ENCODE measurements at regions not wholly inside any gene's neighbourhood (a gene's known extent, or its start where the extent isn't known, plus 50 kb on each side); places are given as distances from the start of the nearest gene placed in this dataset.

DNA sequence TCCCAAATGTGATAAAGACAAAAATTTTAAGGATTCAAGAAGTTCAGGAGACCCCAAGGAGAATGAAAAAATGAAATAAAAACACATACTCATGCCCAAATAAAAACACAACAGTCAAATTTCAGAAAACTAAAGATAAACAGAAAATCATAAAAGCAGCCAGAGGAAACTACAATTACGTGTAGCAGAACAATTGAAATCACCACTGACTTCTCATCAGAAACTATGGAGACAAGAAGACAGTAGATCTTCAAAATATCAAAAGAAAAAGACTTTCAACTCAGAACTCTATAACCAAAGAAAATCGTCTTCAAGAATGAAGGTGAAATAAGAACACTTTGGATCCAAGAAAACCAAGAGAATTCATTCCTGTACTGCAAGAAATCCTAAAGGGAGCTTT is 54.9 kb downstream of the DIO3 start:
- H3K4me3 ChIP-seq (ENCODE audit: low read depth, low read length), result no peak overlapping the region
- TF ChIP-seq, protein P1, sequence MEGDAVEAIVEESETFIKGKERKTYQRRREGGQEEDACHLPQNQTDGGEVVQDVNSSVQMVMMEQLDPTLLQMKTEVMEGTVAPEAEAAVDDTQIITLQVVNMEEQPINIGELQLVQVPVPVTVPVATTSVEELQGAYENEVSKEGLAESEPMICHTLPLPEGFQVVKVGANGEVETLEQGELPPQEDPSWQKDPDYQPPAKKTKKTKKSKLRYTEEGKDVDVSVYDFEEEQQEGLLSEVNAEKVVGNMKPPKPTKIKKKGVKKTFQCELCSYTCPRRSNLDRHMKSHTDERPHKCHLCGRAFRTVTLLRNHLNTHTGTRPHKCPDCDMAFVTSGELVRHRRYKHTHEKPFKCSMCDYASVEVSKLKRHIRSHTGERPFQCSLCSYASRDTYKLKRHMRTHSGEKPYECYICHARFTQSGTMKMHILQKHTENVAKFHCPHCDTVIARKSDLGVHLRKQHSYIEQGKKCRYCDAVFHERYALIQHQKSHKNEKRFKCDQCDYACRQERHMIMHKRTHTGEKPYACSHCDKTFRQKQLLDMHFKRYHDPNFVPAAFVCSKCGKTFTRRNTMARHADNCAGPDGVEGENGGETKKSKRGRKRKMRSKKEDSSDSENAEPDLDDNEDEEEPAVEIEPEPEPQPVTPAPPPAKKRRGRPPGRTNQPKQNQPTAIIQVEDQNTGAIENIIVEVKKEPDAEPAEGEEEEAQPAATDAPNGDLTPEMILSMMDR (IDR thresholded peaks at IDR 0.05; ENCODE audit: control insufficient read depth, extremely low read depth, insufficient read depth), result no peak
- no peak for DNase-seq (ENCODE audit: low read depth)

DNA sequence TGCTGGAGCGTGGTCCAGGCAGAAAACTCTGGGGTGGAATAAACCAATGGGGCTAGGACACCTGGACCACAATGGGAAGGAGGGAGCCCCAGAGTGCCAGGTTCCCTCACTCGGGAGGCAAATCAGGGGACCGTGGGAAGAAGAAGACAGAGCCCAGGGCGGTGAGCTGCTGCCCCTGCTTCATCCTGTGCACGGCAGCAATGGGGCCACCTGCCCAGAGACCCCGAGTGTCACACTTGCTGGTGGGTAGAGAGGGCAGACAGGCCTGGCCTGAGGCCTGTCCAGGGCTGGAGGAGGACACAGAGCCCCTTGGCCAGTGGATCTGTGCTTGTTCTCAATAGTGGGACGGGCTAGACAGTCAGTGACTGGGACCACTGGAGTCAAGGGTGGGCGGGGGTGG is 58.2 kb downstream of the DIO3 start:
- DNase-seq (ENCODE audit: low read depth), result no peak
- no peak overlapping the region for H3K4me3 ChIP-seq (ENCODE audit: low read depth, low read length)
- TF ChIP-seq, protein P1 (IDR thresholded peaks at IDR 0.05; ENCODE audit: control insufficient read depth, extremely low read depth, insufficient read depth), result no peak

DNA sequence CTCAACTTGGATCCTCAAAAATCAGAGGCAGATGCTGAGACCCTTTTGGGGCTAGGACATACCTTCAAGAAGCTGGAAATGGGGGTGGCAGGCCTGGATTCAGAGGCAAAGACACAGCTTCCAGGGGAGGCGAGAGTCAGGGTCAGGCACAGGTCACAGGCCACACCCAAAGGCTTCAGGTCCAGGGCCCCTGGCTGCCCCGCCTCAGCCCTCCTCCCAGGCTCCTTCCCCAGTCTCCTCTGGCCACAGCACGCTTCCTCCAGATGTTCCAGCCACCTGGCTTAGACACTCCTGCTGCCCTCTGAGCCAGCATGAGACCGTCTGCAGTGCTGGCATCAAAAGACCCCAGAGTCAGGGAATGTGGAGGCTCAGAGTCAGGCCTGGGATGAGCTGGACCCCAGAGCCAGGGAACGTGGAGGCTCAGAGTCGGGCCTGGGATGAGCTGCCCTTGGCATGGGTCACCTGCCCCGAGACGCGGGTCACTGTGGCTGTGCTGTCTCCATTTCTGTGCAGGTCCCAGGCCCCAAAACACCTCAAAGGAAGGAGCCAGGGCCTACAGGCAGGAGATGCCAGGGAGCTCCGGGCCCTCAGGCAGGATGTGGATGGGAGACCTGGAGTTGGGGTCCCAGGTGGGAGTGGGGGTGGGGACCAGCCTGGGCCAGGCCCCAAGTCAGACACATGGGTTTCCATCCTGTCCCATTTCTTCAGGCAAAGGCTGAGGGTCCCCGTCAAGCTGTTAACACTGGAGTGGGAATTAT is 58.9 kb downstream of the DIO3 start:
- no peak for DNase-seq (ENCODE audit: low read depth)
- no peak overlapping the region for H3K4me3 ChIP-seq (ENCODE audit: low read depth, low read length)
- TF ChIP-seq, protein P1 (IDR thresholded peaks at IDR 0.05; ENCODE audit: control insufficient read depth, extremely low read depth, insufficient read depth), result no peak

DNA sequence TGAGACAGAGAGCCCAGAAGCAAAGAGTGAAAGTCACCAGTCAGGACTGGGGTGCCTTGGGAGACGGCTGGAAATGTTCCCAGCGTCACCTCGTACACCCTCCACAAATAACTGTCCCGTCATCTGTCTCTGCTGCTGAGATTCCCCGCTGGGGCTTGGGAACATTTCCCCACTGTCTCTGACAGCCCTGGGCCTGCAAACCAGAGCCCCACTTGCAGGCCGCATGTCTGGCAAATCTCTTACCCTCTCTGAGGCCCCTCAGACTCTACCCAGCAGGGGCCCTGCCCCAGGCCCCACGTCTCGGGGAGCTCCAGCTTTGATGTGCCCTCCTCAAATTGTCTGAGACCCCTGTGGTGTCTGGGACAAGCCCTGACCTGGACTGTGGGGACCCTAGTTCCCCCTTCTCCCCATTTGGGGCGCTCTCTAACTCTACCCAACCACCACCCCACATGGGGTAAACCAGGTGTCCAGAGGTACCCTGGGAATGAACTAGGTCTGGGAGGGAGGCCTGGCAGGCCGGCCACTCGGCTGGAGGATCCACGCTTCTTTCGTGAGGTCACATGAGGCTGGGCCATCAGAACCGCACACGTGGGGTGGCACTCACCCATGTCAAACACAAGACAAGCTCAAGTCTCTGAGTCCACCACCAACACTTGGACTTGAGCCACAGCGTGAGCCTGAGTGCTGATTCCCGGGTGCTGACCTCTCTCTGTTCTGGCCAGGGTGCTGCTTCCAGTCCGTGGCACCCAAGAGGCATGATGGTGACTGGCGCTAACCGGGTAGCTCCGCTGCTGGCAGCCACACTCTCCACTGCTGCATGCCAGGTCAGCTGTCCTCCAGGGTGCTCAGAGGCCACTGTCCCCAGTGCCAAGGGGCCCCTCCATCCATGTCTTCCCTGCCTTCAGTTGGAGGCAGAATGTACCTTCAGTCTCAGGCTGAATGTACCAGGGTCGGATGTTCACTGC is 59.8 kb downstream of the DIO3 start:
- TF ChIP-seq, protein P1 (IDR thresholded peaks at IDR 0.05; ENCODE audit: control insufficient read depth, extremely low read depth, insufficient read depth), result no peak
- DNase-seq (ENCODE audit: low read depth), result no peak
- no peak overlapping the region for H3K4me3 ChIP-seq (ENCODE audit: low read depth, low read length)

DNA sequence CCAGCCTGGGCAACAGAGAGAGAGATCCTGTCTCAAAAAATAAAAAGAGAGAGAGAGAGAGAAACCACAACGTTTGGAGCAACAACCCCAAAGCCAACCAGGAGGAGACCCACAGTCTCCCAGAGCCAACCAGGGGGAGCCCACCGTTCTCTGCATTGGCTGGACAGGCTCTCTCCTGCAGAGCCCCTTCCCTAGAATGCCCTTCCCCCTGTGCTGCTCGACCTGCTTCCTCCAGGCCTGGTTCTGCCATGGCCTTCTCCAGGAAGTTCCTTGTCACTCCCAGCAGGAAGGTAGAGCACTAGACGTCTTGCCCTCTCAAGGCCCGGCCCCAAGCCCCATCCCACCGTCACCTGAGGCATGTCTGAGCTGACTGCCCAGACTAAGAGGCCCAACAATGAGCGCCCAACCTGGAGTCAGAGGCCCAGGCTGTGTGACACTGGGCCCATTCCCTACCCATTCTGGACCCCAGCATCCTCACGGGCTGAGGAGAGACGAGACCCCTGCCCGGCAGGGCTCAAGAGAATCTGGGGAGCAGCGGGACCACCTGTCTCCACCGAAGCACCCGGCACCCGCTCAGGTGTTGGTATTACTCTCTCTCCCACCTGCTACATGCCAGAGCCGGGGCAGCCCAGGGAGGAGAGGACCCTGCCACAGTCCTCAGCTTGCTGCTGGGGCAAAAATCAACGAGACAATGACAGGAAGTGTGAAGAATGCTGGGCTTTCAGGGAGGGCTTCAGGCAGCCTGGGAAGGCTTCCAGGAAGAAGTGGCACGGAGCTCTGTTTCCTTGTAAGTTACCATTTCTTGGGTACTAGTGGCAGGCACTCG is 61.2 kb downstream of the DIO3 start:
- TF ChIP-seq, protein P1 (IDR thresholded peaks at IDR 0.05; ENCODE audit: control insufficient read depth, extremely low read depth, insufficient read depth), result no peak
- no peak overlapping the region for H3K4me3 ChIP-seq (ENCODE audit: low read depth, low read length)
- DNase-seq (ENCODE audit: low read depth), result no peak

DNA sequence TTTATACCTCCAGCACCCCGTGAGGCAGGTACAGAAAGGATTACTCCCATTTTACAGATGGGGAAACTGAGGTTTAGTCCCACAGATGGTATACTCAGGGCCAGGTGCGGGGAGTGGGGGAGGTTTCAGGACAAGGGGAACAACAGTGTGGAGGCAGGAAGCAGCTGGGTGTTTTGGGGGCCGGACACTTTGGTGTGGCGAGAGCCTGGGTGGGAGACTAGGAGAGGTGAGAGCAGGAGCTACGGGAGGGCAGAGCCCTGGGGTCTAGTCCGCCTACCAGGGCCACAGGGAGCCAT is 61.7 kb downstream of the DIO3 start:
- TF ChIP-seq, protein P1 (IDR thresholded peaks at IDR 0.05; ENCODE audit: control insufficient read depth, extremely low read depth, insufficient read depth), result no peak
- DNase-seq (ENCODE audit: low read depth), result no peak
- no peak overlapping the region for H3K4me3 ChIP-seq (ENCODE audit: low read depth, low read length)

All from LNCaP clone FGC (cell line).